GM23338 (cell line): ENCODE measurements at regions not wholly inside any gene's neighbourhood (a gene's known extent, or its start where the extent isn't known, plus 50 kb on each side); places are given as distances from the start of the nearest gene placed in this dataset.
A peak's percentile ranks its signal among the peaks of the same experiment; 100 is the strongest.

Experiments used
- ATAC-seq: fragments of 200-7000 bp; cut with Tn5 transposase; 3 replicates; pipeline ENCODE4 v1.9.1; 2020
- DNase-seq: peaks from one replicate; pipeline ENCODE4 v3.0.0-alpha.2; 2015; ENCODE audit warnings: low spot score
- H2AFZ ChIP-seq: fragments of 200-600 bp; sonication (generic); 2 replicates; pipeline ENCODE4 v1.8.0; 2016; ENCODE audit warnings: antibody characterized with exemption, mild to moderate bottlenecking, moderate library complexity
- H3F3A ChIP-seq: fragments of 200-600 bp; sonication (generic); replicated peaks from 2 replicates; pipeline ENCODE4 v1.8.0; 2017; ENCODE audit warnings: antibody characterized with exemption, mixed run types, low read depth
- H3K27ac ChIP-seq: fragments of 200-600 bp; sonication (generic); 2 replicates; pipeline ENCODE4 v1.6.1; 2016; ENCODE audit warnings: low read depth
- H3K27me3 ChIP-seq: fragments of 200-600 bp; sonication (generic); 2 replicates; pipeline ENCODE4 v1.8.0; 2016; ENCODE audit warnings: mild to moderate bottlenecking, mixed run types, moderate library complexity; ENCODE audit not compliant: insufficient read depth
- H3K36me3 ChIP-seq: fragments of 200-600 bp; sonication (generic); 2 replicates; pipeline ENCODE4 v1.8.0; 2016; ENCODE audit warnings: mild to moderate bottlenecking; ENCODE audit not compliant: insufficient read depth
- H3K4me1 ChIP-seq: fragments of 200-600 bp; sonication (generic); 2 replicates; pipeline ENCODE4 v1.8.0; 2016; ENCODE audit warnings: mild to moderate bottlenecking, moderate library complexity; ENCODE audit not compliant: insufficient read depth
- H3K4me2 ChIP-seq: fragments of 200-600 bp; sonication (generic); 2 replicates; pipeline ENCODE4 v1.7.1; 2017; ENCODE audit warnings: mixed run types
- H3K4me3 ChIP-seq: fragments of 200-600 bp; sonication (generic); 2 replicates; pipeline ENCODE4 v1.6.1; 2016; ENCODE audit warnings: mixed run types
- H3K79me2 ChIP-seq: fragments of 200-600 bp; sonication (generic); replicated peaks from 2 replicates; pipeline ENCODE4 v1.8.0; 2017; ENCODE audit warnings: mild to moderate bottlenecking; ENCODE audit not compliant: insufficient read depth
- H3K9me2 ChIP-seq: fragments of 200-600 bp; sonication (generic); 2 replicates; pipeline ENCODE4 v1.8.0; 2017; ENCODE audit not compliant: insufficient read depth
- H4K20me1 ChIP-seq: fragments of 200-600 bp; sonication (generic); replicated peaks from 2 replicates; pipeline ENCODE4 v1.8.0; 2017; ENCODE audit warnings: mild to moderate bottlenecking; ENCODE audit not compliant: insufficient read depth
- H3K27ac Mint-ChIP-seq: 2 replicates; pipeline ENCODE4 v1.8.0; 2020; ENCODE audit warnings: inconsistent platforms, mild to moderate bottlenecking, moderate library complexity, mixed read lengths
- H3K27me3 Mint-ChIP-seq: 3 replicates; pipeline ENCODE4 v1.8.0; 2022; ENCODE audit warnings: low read depth, mild to moderate bottlenecking, moderate library complexity, mixed read lengths, inconsistent platforms; ENCODE audit not compliant: insufficient read depth, poor library complexity
- H3K36me3 Mint-ChIP-seq: 3 replicates; pipeline ENCODE4 v1.8.0; 2021; ENCODE audit warnings: low read depth, mild to moderate bottlenecking, inconsistent platforms, moderate library complexity, mixed read lengths
- H3K4me1 Mint-ChIP-seq: 3 replicates; pipeline ENCODE4 v1.8.0; 2020; ENCODE audit warnings: mild to moderate bottlenecking, inconsistent platforms, mixed read lengths
- H3K4me3 Mint-ChIP-seq: 3 replicates; pipeline ENCODE4 v1.8.0; 2021; ENCODE audit warnings: moderate library complexity, mild to moderate bottlenecking, inconsistent platforms, mixed read lengths
- H3K9me3 Mint-ChIP-seq: 3 replicates; pipeline ENCODE4 v1.8.0; 2020; ENCODE audit warnings: moderate library complexity, mild to moderate bottlenecking, inconsistent platforms, mixed read lengths
- CREB1 ChIP-seq: fragments of 250-450 bp; sonication (Bioruptor Pico); IDR thresholded peaks from 2 replicates; pipeline ENCODE4 v1.5.0; 2020; ENCODE audit warnings: low read depth, mild to moderate bottlenecking, moderate library complexity
- ETS1 ChIP-seq: IDR thresholded peaks from 2 replicates; pipeline ENCODE4 v1.6.1; 2016; ENCODE audit warnings: antibody characterized with exemption
- EZH2phosphoT487 ChIP-seq: fragments of 200-600 bp; sonication (generic); IDR thresholded peaks from one replicate; pipeline ENCODE4 v1.8.1; 2018; ENCODE audit warnings: antibody characterized with exemption; ENCODE audit not compliant: unreplicated experiment
- JUNB ChIP-seq: IDR thresholded peaks from one replicate; pipeline ENCODE4 v1.6.1; 2016; ENCODE audit warnings: antibody characterized with exemption; ENCODE audit not compliant: unreplicated experiment
- NANOG ChIP-seq: IDR thresholded peaks from 2 replicates; pipeline ENCODE4 v1.6.1; 2016; ENCODE audit warnings: antibody characterized with exemption, borderline replicate concordance
- POLR2AphosphoS5 ChIP-seq: IDR thresholded peaks from 2 replicates; pipeline ENCODE4 v1.6.1; 2016; ENCODE audit warnings: antibody characterized with exemption, low read depth
- REST ChIP-seq: IDR thresholded peaks from one replicate; pipeline ENCODE4 v1.6.1; 2018; ENCODE audit warnings: antibody characterized with exemption; ENCODE audit not compliant: unreplicated experiment
- STAT1 ChIP-seq: IDR thresholded peaks from one replicate; pipeline ENCODE4 v1.6.1; 2016; ENCODE audit warnings: antibody characterized with exemption; ENCODE audit not compliant: unreplicated experiment
- ZNF114 ChIP-seq: fragments of 250-450 bp; sonication (Bioruptor Pico); IDR thresholded peaks from 2 replicates; pipeline ENCODE4 v1.5.0; 2020; ENCODE audit warnings: mild to moderate bottlenecking, moderate library complexity
- ZNF331 ChIP-seq: fragments of 250-450 bp; sonication (Bioruptor Pico); IDR thresholded peaks from 2 replicates; pipeline ENCODE4 v1.5.0; 2020; ENCODE audit warnings: low read depth, mild to moderate bottlenecking, moderate library complexity
- TF ChIP-seq, protein P1 (sequence below), 2 experiments: fragments of 200-600 bp in 1 of 2; sonication (generic) in 1 of 2; conservative IDR thresholded peaks; 2 replicates each; pipeline versions ENCODE4 v1.5.1 to v1.6.1; 2016 to 2017; ENCODE audit warnings: antibody characterized with exemption in 2 of 2, low read depth in 2 of 2, mild to moderate bottlenecking in 2 of 2, moderate library complexity in 1 of 2

GRCh38 chr14:22414876-22415604 lies 174.0 kb downstream of the DAD1 start (continued):
- TF ChIP-seq, protein P1, sequence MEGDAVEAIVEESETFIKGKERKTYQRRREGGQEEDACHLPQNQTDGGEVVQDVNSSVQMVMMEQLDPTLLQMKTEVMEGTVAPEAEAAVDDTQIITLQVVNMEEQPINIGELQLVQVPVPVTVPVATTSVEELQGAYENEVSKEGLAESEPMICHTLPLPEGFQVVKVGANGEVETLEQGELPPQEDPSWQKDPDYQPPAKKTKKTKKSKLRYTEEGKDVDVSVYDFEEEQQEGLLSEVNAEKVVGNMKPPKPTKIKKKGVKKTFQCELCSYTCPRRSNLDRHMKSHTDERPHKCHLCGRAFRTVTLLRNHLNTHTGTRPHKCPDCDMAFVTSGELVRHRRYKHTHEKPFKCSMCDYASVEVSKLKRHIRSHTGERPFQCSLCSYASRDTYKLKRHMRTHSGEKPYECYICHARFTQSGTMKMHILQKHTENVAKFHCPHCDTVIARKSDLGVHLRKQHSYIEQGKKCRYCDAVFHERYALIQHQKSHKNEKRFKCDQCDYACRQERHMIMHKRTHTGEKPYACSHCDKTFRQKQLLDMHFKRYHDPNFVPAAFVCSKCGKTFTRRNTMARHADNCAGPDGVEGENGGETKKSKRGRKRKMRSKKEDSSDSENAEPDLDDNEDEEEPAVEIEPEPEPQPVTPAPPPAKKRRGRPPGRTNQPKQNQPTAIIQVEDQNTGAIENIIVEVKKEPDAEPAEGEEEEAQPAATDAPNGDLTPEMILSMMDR (conservative IDR thresholded peaks at IDR 0.05; ENCODE audit: low read depth in 2 of 2) = no peak
- TF ChIP-seq EZH2phosphoT487 (no peak), REST (no peak), JUNB (no peak), ZNF114 (CRISPR knock-in tag) (no peak), POLR2AphosphoS5 (no peak), STAT1 (no peak), CREB1 (CRISPR knock-in tag) (no peak), ETS1 (no peak), NANOG (no peak), ZNF331 (no peak)

GRCh38 chr14:22412926-22413411 lies 176.1 kb downstream of the DAD1 start:
- Mint-ChIP-seq H3K4me3 (no peak overlapping the region), H3K9me3 (no peaks in the 10 kb centered on the region), H3K4me1 (peaks cover 16% of the 10 kb centered on the region), H3K27ac (no peak overlapping the region), H3K36me3 (no peaks in the 10 kb centered on the region), H3K27me3 (no peaks in the 10 kb centered on the region)
- H3K36me3 ChIP-seq = no peaks in the 10 kb centered on the region
- H3K27ac ChIP-seq = no peak overlapping the region
- no peaks in the 10 kb centered on the region for H3K79me2 ChIP-seq
- no peak overlapping the region for H3K4me2 ChIP-seq
- H2AFZ ChIP-seq = no peak overlapping the region; the same call in 1 of the 2 replicates
- no peaks in the 10 kb centered on the region for H3K27me3 ChIP-seq
- DNase-seq (no peak), ATAC-seq (peak; percentile 38)
- no peaks in the 10 kb centered on the region; the same call in 1 of the 2 replicates for H3K9me2 ChIP-seq
- H3K4me1 ChIP-seq = no peaks in the 10 kb centered on the region
- no peaks in the 10 kb centered on the region for H4K20me1 ChIP-seq
- no peak overlapping the region for H3K4me3 ChIP-seq
- no peak for TF ChIP-seq ZNF331
- TF ChIP-seq ZNF114 (CRISPR knock-in tag) = no peak
- no peak for TF ChIP-seq REST
- TF ChIP-seq POLR2AphosphoS5 = no peak
- no peaks in the 10 kb centered on the region for H3F3A ChIP-seq
